ENCODE measurements at regions not wholly inside any gene's neighbourhood (a gene's known extent, or its start where the extent isn't known, plus 50 kb on each side); places are given as distances from the start of the nearest gene placed in this dataset.

GRCh38 chr12:13371797-13372196 is 175.3 kb downstream of the EMP1 start:
- WGBS: 81% methylated on average over 2 of the region's 2 CpGs
- DNase-seq (ENCODE audit: low spot score): no peak
- H3K27ac ChIP-seq (ENCODE audit: low read depth in 1 of 2, low read length in 2 of 2): no peak overlapping the region
- no peaks in the 10 kb centered on the region for H3K9me3 ChIP-seq (ENCODE audit: control insufficient read depth in 4 of 4, low read length in 3 of 4)
- no peak overlapping the region for H3K4me3 ChIP-seq (ENCODE audit: low read depth in 1 of 3, low read length in 3 of 3)
- no peaks in the 10 kb centered on the region for H3K36me3 ChIP-seq (ENCODE audit: control insufficient read depth in 4 of 4, insufficient read depth in 3 of 4, low read depth in 1 of 4, low read length in 3 of 4)
- no peak for TF ChIP-seq RXRA (IDR thresholded peaks at IDR 0.05)
- no peak for TF ChIP-seq EGR1 (IDR thresholded peaks at IDR 0.05; ENCODE audit: low read depth in 2 of 2)
- TF ChIP-seq YY1 (IDR thresholded peaks at IDR 0.05): no peak
- no peak for TF ChIP-seq SP1 (IDR thresholded peaks at IDR 0.05)
- TF ChIP-seq RAD21 (IDR thresholded peaks at IDR 0.05): no peak
- TF ChIP-seq HNF4A (conservative IDR thresholded peaks at IDR 0.05): no peak
- TF ChIP-seq ZBTB33 (IDR thresholded peaks at IDR 0.05): no peak
- no peak for TF ChIP-seq TAF1 (conservative IDR thresholded peaks at IDR 0.05)
- TF ChIP-seq ATF3 (IDR thresholded peaks at IDR 0.05): no peak
- TF ChIP-seq, protein P1, sequence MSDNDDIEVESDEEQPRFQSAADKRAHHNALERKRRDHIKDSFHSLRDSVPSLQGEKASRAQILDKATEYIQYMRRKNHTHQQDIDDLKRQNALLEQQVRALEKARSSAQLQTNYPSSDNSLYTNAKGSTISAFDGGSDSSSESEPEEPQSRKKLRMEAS (IDR thresholded peaks at IDR 0.05): no peak
- TF ChIP-seq JUND (IDR thresholded peaks at IDR 0.05): no peak
- no peak for TF ChIP-seq FOXA1 (IDR thresholded peaks at IDR 0.05)
- no peak overlapping the region for H3K9ac ChIP-seq (ENCODE audit: low read depth in 1 of 2, low read length in 2 of 2)
- peaks cover 0 to 24% (median 16%) of the 10 kb centered on the region in 4 donors for H3K4me1 ChIP-seq (ENCODE audit: control insufficient read depth in 4 of 4, insufficient read depth in 4 of 4, low read length in 3 of 4)
- no peaks in the 10 kb centered on the region for H3K27me3 ChIP-seq (ENCODE audit: control insufficient read depth in 4 of 4, insufficient read depth in 4 of 4, low read length in 3 of 4)

DNA sequence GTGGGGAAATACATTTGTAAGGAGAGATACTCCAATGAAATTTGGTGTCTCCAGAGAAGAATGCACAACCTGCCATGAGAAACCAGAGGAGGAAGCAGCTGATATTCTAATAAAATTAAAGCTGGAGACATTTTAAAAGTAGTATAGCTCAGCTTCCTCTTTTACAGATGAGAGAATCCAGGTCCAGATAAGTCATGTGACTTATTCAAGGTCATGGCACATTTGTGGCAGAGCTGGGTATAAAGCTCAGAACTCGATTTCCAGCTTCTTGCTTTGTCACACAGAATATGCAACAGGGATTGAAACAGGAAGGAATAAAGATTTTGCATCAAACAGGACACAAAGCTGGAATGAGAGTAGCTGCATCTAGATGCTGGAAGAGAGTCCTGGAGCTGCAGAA is 174.8 kb downstream of the EMP1 start:
- DNase-seq (ENCODE audit: low spot score): no peak
- WGBS: 50% methylated on average over 1 of the region's 1 CpG
- no peaks in the 10 kb centered on the region for H3K36me3 ChIP-seq (ENCODE audit: control insufficient read depth in 4 of 4, insufficient read depth in 3 of 4, low read depth in 1 of 4, low read length in 3 of 4)
- peaks cover 0 to 22% (median 12%) of the 10 kb centered on the region in 4 donors for H3K4me1 ChIP-seq (ENCODE audit: control insufficient read depth in 4 of 4, insufficient read depth in 4 of 4, low read length in 3 of 4)
- no peak overlapping the region for H3K9ac ChIP-seq (ENCODE audit: low read depth in 1 of 2, low read length in 2 of 2)
- TF ChIP-seq CTCF (IDR thresholded peaks at IDR 0.05; ENCODE audit: low read depth, low read length, missing input control) (no peak), HNF4A (conservative IDR thresholded peaks at IDR 0.05) (no peak), RXRA (IDR thresholded peaks at IDR 0.05) (no peak), NR2F2 (IDR thresholded peaks at IDR 0.05) (no peak), FOXA1 (IDR thresholded peaks at IDR 0.05) (no peak), TAF1 (conservative IDR thresholded peaks at IDR 0.05) (no peak)
- no peak overlapping the region for H3K4me3 ChIP-seq (ENCODE audit: low read depth in 1 of 3, low read length in 3 of 3)
- H3K27ac ChIP-seq (ENCODE audit: low read depth in 1 of 2, low read length in 2 of 2): no peak overlapping the region
- H3K27me3 ChIP-seq (ENCODE audit: control insufficient read depth in 4 of 4, insufficient read depth in 4 of 4, low read length in 3 of 4): no peaks in the 10 kb centered on the region
- H3K9me3 ChIP-seq (ENCODE audit: control insufficient read depth in 4 of 4, low read length in 3 of 4): no peaks in the 10 kb centered on the region

GRCh38 chr12:13369474-13370056 is 173.0 kb downstream of the EMP1 start:
- Histone ChIP-seq H3K36me3 (ENCODE audit: control insufficient read depth in 4 of 4, insufficient read depth in 3 of 4, low read depth in 1 of 4, low read length in 3 of 4) (no peaks in the 10 kb centered on the region), H3K27ac (ENCODE audit: low read depth in 1 of 2, low read length in 2 of 2) (no peak overlapping the region), H3K27me3 (ENCODE audit: control insufficient read depth in 4 of 4, insufficient read depth in 4 of 4, low read length in 3 of 4) (no peaks in the 10 kb centered on the region), H3K4me3 (ENCODE audit: low read depth in 1 of 3, low read length in 3 of 3) (no peak overlapping the region), H3K9me3 (ENCODE audit: control insufficient read depth in 4 of 4, low read length in 3 of 4) (no peaks in the 10 kb centered on the region), H3K9ac (ENCODE audit: low read depth in 1 of 2, low read length in 2 of 2) (no peak overlapping the region), H3K4me1 (ENCODE audit: control insufficient read depth in 4 of 4, insufficient read depth in 4 of 4, low read length in 3 of 4) (peaks cover 0 to 5% (median 0%) of the 10 kb centered on the region in 4 donors)
- WGBS: 82% methylated on average over 2 of the region's 2 CpGs
- TF ChIP-seq ATF3 (IDR thresholded peaks at IDR 0.05) (no peak), CTCF (IDR thresholded peaks at IDR 0.05; ENCODE audit: low read depth, low read length, missing input control) (no peak), HNF4A (conservative IDR thresholded peaks at IDR 0.05) (no peak), ZBTB33 (IDR thresholded peaks at IDR 0.05) (no peak), YY1 (IDR thresholded peaks at IDR 0.05) (no peak), FOXA1 (IDR thresholded peaks at IDR 0.05) (no peak), FOXA2 (IDR thresholded peaks at IDR 0.05) (no peak), TAF1 (conservative IDR thresholded peaks at IDR 0.05) (no peak), NR2F2 (IDR thresholded peaks at IDR 0.05) (no peak), RXRA (IDR thresholded peaks at IDR 0.05) (no peak), RAD21 (IDR thresholded peaks at IDR 0.05) (no peak), EGR1 (IDR thresholded peaks at IDR 0.05; ENCODE audit: low read depth in 2 of 2) (no peak), GABPA (IDR thresholded peaks at IDR 0.05 in 1 of 2, conservative IDR thresholded peaks at IDR 0.05 in 1 of 2) (no peak)
- DNase-seq (ENCODE audit: low spot score): no peak

Measured in liver (tissue), 8 donors.